NCI-H1436 (cell line): ENCODE measurements at regions not wholly inside any gene's neighbourhood (a gene's known extent, or its start where the extent isn't known, plus 50 kb on each side); places are given as distances from the start of the nearest gene placed in this dataset.
"Not testable (repeated sequence)": the region's sequence is repeated elsewhere in the genome, so short reads cannot be mapped to it uniquely, and the experiment has no call there.

Experiments
- DNase-seq: peaks from one replicate; lab custom pipeline; 2025; lab: John Stamatoyannopoulos, UW

- no peak for DNase-seq
Observed at GRCh38 chr4:1561286-1561990, 122.7 kb downstream of the FAM53A start.

GRCh38 chr4:1559896-1560650, 124.0 kb downstream of the FAM53A start:
- no peak for DNase-seq

GRCh38 chr4:1558205-1558604, 125.9 kb downstream of the FAM53A start:
- no peak for DNase-seq

- no peak for DNase-seq
Observed at GRCh38 chr4:1557221-1557597, 126.9 kb downstream of the FAM53A start.

- DNase-seq, result no peak
Observed at GRCh38 chr4:1556541-1557220, 127.4 kb downstream of the FAM53A start.

GRCh38 chr4:1554876-1555265, 129.2 kb downstream of the FAM53A start:
- DNase-seq, result no peak

GRCh38 chr4:1554246-1554875, 129.8 kb downstream of the FAM53A start:
- no peak for DNase-seq

- DNase-seq, result no peak
Observed at GRCh38 chr4:1553365-1553764, 130.7 kb downstream of the FAM53A start.

- no peak for DNase-seq
Observed at GRCh38 chr4:1552451-1552850, 131.7 kb downstream of the FAM53A start.

- DNase-seq, result no peak
Observed at GRCh38 chr4:1551211-1551610, 132.9 kb downstream of the FAM53A start.

- no peak for DNase-seq
Observed at GRCh38 chr4:1550122-1551070, 133.7 kb downstream of the FAM53A start.

- no peak for DNase-seq
Observed at GRCh38 chr4:1549638-1550035, 134.5 kb downstream of the FAM53A start.

GRCh38 chr4:1548827-1549637, 135.1 kb downstream of the FAM53A start:
- DNase-seq, result not testable (repeated sequence)

- DNase-seq, result no peak
Observed at GRCh38 chr4:1547856-1548826, 136.0 kb downstream of the FAM53A start.

- no peak for DNase-seq
Observed at GRCh38 chr4:1547131-1547855, 136.8 kb downstream of the FAM53A start.

GRCh38 chr4:1544861-1545281, 138.6 kb upstream of the NKX1-1 start:
- DNase-seq, result no peak

GRCh38 chr4:1544435-1544834, 138.2 kb upstream of the NKX1-1 start:
- not testable (repeated sequence) for DNase-seq

- no peak for DNase-seq
Observed at GRCh38 chr4:1543976-1544375, 137.7 kb upstream of the NKX1-1 start.

- DNase-seq, result no peak
Observed at GRCh38 chr4:1543561-1543960, 137.3 kb upstream of the NKX1-1 start.
